ENCODE measurements at regions not wholly inside any gene's neighbourhood (a gene's known extent, or its start where the extent isn't known, plus 50 kb on each side); places are given as distances from the start of the nearest gene placed in this dataset.

- peaks cover 18% of the 10 kb centered on the region for H3K27me3 Mint-ChIP-seq (ENCODE audit: low read depth)
- no peak overlapping the region for H3K4me3 Mint-ChIP-seq
- no peaks in the 10 kb centered on the region for H3K4me1 Mint-ChIP-seq (ENCODE audit: low read depth)
- CTCF ChIA-PET: interaction anchor here (0.6 to 0.7 kb wide), 2 partner anchors 9 to 647 kb away, joined by 3 read pairs; no protein-coding TSS in a partner anchor
- peaks cover 2% of the 10 kb centered on the region for H3K9me3 Mint-ChIP-seq
- no peak overlapping the region for H3K27ac Mint-ChIP-seq
- no peak for DNase-seq
- H3K36me3 Mint-ChIP-seq (ENCODE audit: low read depth): no peaks in the 10 kb centered on the region
- intact Hi-C loops (cut with micrococcal nuclease): no loop called here
Observed at GRCh38 chr20:58102261-58102660, 126.2 kb downstream of the ANKRD60 start.

DNA sequence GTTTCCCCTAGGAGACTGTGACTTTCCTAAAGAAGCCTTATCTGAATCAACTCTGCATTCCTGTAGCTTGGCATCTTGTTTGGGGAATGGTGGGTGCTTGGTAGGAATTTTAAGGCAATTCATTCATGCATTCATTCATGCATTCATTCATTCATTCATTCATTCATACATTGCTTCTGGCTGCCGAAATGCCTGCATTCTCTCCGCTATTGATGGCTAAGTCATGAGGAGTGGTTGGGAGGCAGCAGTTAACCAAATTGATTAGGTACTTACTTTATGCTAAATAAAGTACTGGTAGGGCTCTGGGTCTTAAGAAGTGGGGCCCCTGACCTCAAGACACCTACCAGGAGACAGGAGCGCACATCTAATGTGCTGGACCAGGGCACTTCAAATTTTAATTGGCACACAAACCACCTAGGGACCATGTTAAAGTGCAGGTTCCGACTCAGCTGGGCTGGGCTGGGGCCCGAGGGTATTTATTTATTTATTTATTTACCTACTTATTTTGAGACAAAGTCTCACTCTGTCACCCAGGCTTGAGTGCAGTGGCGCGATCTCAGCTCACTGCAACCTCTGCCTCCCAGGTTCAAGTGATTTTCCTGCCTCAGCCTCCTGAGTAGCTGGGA is 127.6 kb downstream of the ANKRD60 start:
- DNase-seq: no peak
- intact Hi-C loops (cut with micrococcal nuclease): no loop called here
- H3K27me3 Mint-ChIP-seq (ENCODE audit: low read depth): peaks cover 14% of the 10 kb centered on the region
- no peak overlapping the region for H3K4me3 Mint-ChIP-seq
- H3K36me3 Mint-ChIP-seq (ENCODE audit: low read depth): no peaks in the 10 kb centered on the region
- CTCF ChIA-PET: interaction anchor here (0.6 kb wide), 1 partner anchor 419 kb away, joined by 3 read pairs; no protein-coding TSS in a partner anchor
- no peak overlapping the region for H3K27ac Mint-ChIP-seq
- H3K9me3 Mint-ChIP-seq: peaks cover 2% of the 10 kb centered on the region
- no peaks in the 10 kb centered on the region for H3K4me1 Mint-ChIP-seq (ENCODE audit: low read depth)

- H3K36me3 Mint-ChIP-seq (ENCODE audit: low read depth): no peaks in the 10 kb centered on the region
- H3K4me1 Mint-ChIP-seq (ENCODE audit: low read depth): no peaks in the 10 kb centered on the region
- no peaks in the 10 kb centered on the region for H3K9me3 Mint-ChIP-seq
- no peak for DNase-seq
- H3K4me3 Mint-ChIP-seq: no peak overlapping the region
- CTCF ChIA-PET: interaction anchor here (1.7 kb wide), 1 partner anchor 11 kb away, joined by 4 read pairs; no protein-coding TSS in a partner anchor
- H3K27ac Mint-ChIP-seq: no peak overlapping the region
- intact Hi-C loops (cut with micrococcal nuclease): no loop called here
- peaks cover 8% of the 10 kb centered on the region for H3K27me3 Mint-ChIP-seq (ENCODE audit: low read depth)
Observed at GRCh38 chr20:58099956-58100730, 128.3 kb downstream of the ANKRD60 start.

DNA sequence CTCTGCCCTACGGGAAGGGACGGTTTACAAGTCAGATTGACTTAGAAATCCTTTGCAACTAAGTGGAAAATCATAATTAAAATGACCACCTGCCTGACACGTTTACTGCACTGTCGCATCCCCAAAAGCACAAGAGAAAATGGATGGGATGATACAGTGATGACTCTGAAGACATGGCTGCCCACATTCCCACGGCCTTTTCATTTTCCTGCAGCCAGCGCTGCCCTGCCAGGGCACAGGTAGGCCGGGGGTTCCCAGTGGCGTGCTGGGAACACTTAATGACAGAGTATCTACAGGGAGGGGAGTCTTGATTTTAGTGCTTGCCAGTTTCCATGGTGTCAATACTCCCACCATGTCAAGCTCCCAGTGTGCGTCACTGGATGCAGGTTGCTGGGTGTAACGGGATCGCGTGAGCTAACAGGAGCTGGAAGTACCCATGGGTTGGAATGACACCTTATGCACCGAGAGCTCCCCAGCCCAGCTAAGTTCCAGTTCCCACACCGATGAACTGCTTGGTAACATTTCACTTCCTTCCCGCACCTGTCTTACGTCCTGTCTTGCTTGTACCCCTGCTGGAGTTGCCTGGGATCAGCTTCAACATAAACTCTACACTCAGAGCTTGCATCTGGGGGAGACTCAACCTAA is 129.0 kb downstream of the ANKRD60 start:
- Mint-ChIP-seq H3K27me3 (ENCODE audit: low read depth) (peaks cover 12% of the 10 kb centered on the region), H3K27ac (no peak overlapping the region), H3K4me1 (ENCODE audit: low read depth) (no peaks in the 10 kb centered on the region), H3K9me3 (no peaks in the 10 kb centered on the region), H3K4me3 (no peak overlapping the region), H3K36me3 (ENCODE audit: low read depth) (no peaks in the 10 kb centered on the region)
- DNase-seq: no peak
- CTCF ChIA-PET: interaction anchor here (1.7 kb wide), 1 partner anchor 10 kb away, joined by 4 read pairs; no protein-coding TSS in a partner anchor
- intact Hi-C loops (cut with micrococcal nuclease): no loop called here

DNA sequence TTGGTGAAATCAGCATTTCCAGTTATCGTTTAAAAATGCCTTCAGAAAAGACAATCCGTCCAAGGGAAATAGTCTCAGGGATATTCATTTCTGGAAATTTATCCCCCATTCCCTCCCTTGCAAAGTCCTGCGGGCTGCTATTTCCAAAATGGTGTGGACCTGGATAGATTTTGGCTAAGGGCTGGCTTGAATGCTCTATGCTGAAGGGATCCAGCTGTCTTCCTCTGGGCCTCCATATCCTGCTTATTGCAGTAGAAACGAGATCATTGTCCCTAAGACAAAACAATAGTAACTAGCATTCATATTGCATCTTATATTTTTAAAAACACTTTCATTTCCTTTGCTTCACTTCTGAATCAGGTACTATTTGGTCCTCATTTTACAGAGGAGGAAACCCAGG is 129.9 kb downstream of the ANKRD60 start:
- Mint-ChIP-seq H3K27me3 (ENCODE audit: low read depth) (peaks cover 9% of the 10 kb centered on the region), H3K4me1 (ENCODE audit: low read depth) (no peaks in the 10 kb centered on the region), H3K4me3 (no peak overlapping the region), H3K27ac (no peak overlapping the region), H3K9me3 (no peaks in the 10 kb centered on the region), H3K36me3 (ENCODE audit: low read depth) (no peaks in the 10 kb centered on the region)
- CTCF ChIA-PET: no interaction called here
- DNase-seq: no peak
- intact Hi-C loops (cut with micrococcal nuclease): no loop called here

DNA sequence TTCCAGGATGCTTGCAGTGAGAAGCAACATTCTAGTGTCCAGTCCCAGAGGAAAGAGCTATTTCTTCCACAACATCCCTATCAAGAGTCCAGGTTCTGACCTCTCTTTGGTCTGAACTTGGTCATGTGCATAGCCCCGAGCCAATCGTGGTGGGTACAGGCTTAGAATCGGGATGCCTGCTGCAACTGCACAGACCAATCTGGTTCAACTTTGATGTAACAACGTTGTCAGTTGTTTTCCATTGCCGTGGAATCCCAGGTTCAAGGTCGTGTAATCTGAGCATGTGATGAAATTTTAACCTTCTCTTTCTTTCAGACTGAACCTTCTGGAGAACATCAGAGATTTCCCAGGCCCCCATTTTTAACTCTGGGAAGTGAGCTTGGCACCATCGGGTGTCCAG is 130.5 kb downstream of the ANKRD60 start:
- DNase-seq: no peak
- Mint-ChIP-seq H3K27ac (no peak overlapping the region), H3K4me3 (no peak overlapping the region), H3K36me3 (ENCODE audit: low read depth) (no peaks in the 10 kb centered on the region), H3K27me3 (ENCODE audit: low read depth) (peaks cover 6% of the 10 kb centered on the region), H3K4me1 (ENCODE audit: low read depth) (no peaks in the 10 kb centered on the region), H3K9me3 (no peaks in the 10 kb centered on the region)
- intact Hi-C loops (cut with micrococcal nuclease): no loop called here
- CTCF ChIA-PET: interaction anchor here (1.0 kb wide), 1 partner anchor 10 kb away, joined by 3 read pairs; no protein-coding TSS in a partner anchor

DNA sequence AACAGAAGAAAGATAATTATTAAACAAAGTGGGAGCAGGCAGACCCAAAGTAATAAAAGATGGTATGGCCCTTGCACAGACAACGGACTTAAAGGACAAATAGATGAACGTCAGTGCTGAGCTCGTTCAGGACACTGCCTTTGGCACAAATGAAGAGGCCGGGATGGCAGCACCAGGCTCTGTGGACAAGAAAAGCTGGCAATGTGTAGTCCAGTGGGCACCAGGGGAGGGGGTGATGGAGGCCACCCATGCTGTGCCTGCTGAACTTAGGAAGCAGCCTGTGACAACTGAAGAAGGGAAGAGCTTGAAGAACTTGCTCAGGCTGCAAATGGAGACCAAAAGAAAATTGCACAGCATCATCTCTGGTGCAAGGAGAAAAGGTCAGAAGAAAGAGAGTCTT is 131.0 kb downstream of the ANKRD60 start:
- CTCF ChIA-PET: interaction anchor here (1.0 kb wide), 1 partner anchor 10 kb away, joined by 3 read pairs; no protein-coding TSS in a partner anchor
- Mint-ChIP-seq H3K4me1 (ENCODE audit: low read depth) (no peaks in the 10 kb centered on the region), H3K27me3 (ENCODE audit: low read depth) (peaks cover 6% of the 10 kb centered on the region), H3K27ac (no peak overlapping the region), H3K4me3 (no peak overlapping the region), H3K9me3 (no peaks in the 10 kb centered on the region), H3K36me3 (ENCODE audit: low read depth) (no peaks in the 10 kb centered on the region)
- intact Hi-C loops (cut with micrococcal nuclease): no loop called here
- DNase-seq: no peak

GRCh38 chr20:58096880-58097423 is 131.5 kb downstream of the ANKRD60 start:
- DNase-seq: no peak
- Mint-ChIP-seq H3K9me3 (no peaks in the 10 kb centered on the region), H3K36me3 (ENCODE audit: low read depth) (no peaks in the 10 kb centered on the region), H3K4me3 (no peak overlapping the region), H3K4me1 (ENCODE audit: low read depth) (no peaks in the 10 kb centered on the region), H3K27ac (no peak overlapping the region), H3K27me3 (ENCODE audit: low read depth) (peaks cover 6% of the 10 kb centered on the region)
- CTCF ChIA-PET: interaction anchor here (1.5 kb wide), 1 partner anchor 10 kb away, joined by 8 read pairs; no protein-coding TSS in a partner anchor
- intact Hi-C loops (cut with micrococcal nuclease): no loop called here

DNA sequence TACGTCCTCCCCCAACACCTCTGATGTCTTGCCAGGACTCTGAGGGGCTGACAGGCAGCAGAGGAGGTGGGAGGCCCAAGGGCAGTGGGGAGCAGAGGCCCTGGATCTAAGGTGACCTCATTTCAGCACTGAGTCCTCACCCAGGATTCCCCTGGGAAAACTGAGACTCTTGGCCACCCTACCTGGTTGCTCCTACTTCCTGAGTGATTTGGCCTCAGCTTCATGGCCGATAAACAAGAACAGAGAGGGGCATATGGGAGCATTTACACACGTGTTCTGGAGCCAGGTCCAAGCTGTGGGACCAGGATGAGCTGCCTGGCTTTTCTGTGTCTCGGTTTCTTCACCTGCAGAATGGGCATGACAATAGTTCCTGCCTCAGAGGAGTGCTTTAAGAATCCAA is 133.8 kb downstream of the ANKRD60 start:
- intact Hi-C loops (cut with micrococcal nuclease): no loop called here
- no peak for DNase-seq
- H3K4me3 Mint-ChIP-seq: no peak overlapping the region
- peaks cover 4% of the 10 kb centered on the region for H3K27me3 Mint-ChIP-seq (ENCODE audit: low read depth)
- no peaks in the 10 kb centered on the region for H3K9me3 Mint-ChIP-seq
- H3K36me3 Mint-ChIP-seq (ENCODE audit: low read depth): no peaks in the 10 kb centered on the region
- no peaks in the 10 kb centered on the region for H3K4me1 Mint-ChIP-seq (ENCODE audit: low read depth)
- CTCF ChIA-PET: interaction anchor here (1.6 kb wide), 1 partner anchor 498 kb away, joined by 3 read pairs; no protein-coding TSS in a partner anchor
- no peak overlapping the region for H3K27ac Mint-ChIP-seq

DNA sequence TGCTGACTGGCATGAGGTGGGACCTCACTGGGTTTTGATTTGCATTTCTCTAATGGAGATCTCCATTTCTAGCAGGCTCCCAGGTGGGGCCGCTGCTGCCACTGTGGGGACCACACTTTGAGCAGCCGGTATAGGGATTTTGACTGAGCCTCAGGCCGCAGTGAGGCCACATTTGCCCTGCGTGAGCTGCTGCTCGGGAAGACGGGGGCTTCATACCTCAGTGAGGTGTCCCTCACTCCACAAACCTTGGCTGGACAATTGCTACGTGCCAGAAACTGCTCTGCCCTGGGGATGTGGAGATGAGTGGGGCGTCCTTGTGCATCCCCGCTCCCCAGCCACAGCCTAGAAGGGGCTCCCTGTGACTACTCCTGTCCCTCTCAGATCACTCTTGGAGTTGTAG is 134.3 kb downstream of the ANKRD60 start:
- CTCF ChIA-PET: no interaction called here
- Mint-ChIP-seq H3K4me1 (ENCODE audit: low read depth) (no peaks in the 10 kb centered on the region), H3K27me3 (ENCODE audit: low read depth) (peaks cover 4% of the 10 kb centered on the region), H3K4me3 (no peak overlapping the region), H3K27ac (no peak overlapping the region), H3K9me3 (no peaks in the 10 kb centered on the region), H3K36me3 (ENCODE audit: low read depth) (no peaks in the 10 kb centered on the region)
- intact Hi-C loops (cut with micrococcal nuclease): no loop called here
- no peak for DNase-seq

GRCh38 chr20:58092871-58093270 is 135.6 kb downstream of the ANKRD60 start:
- CTCF ChIA-PET: interaction anchor here (0.6 kb wide), 2 partner anchors 9 to 168 kb away, joined by 3 read pairs; no protein-coding TSS in a partner anchor
- intact Hi-C loops (cut with micrococcal nuclease): no loop called here
- H3K27me3 Mint-ChIP-seq (ENCODE audit: low read depth): peaks cover 4% of the 10 kb centered on the region
- no peaks in the 10 kb centered on the region for H3K4me1 Mint-ChIP-seq (ENCODE audit: low read depth)
- no peak overlapping the region for H3K27ac Mint-ChIP-seq
- no peak for DNase-seq
- H3K4me3 Mint-ChIP-seq: no peak overlapping the region
- no peaks in the 10 kb centered on the region for H3K9me3 Mint-ChIP-seq
- H3K36me3 Mint-ChIP-seq (ENCODE audit: low read depth): no peaks in the 10 kb centered on the region

- CTCF ChIA-PET: interaction anchor here (0.6 kb wide), 1 partner anchor 168 kb away, joined by 3 read pairs; no protein-coding TSS in a partner anchor
- H3K27ac Mint-ChIP-seq: no peak overlapping the region
- no peaks in the 10 kb centered on the region for H3K9me3 Mint-ChIP-seq
- H3K36me3 Mint-ChIP-seq (ENCODE audit: low read depth): no peaks in the 10 kb centered on the region
- DNase-seq: no peak
- H3K4me3 Mint-ChIP-seq: no peak overlapping the region
- intact Hi-C loops (cut with micrococcal nuclease): no loop called here
- H3K4me1 Mint-ChIP-seq (ENCODE audit: low read depth): no peaks in the 10 kb centered on the region
- peaks cover 4% of the 10 kb centered on the region for H3K27me3 Mint-ChIP-seq (ENCODE audit: low read depth)
Observed at GRCh38 chr20:58092353-58092752, 136.1 kb downstream of the ANKRD60 start.
